MM.1S (cell line): ENCODE measurements at regions not wholly inside any gene's neighbourhood (a gene's known extent, or its start where the extent isn't known, plus 50 kb on each side); places are given as distances from the start of the nearest gene placed in this dataset.
"Not testable (repeated sequence)": the region's sequence is repeated elsewhere in the genome, so short reads cannot be mapped to it uniquely, and the experiment has no call there.

Source experiments
- DNase-seq: peaks from one replicate; pipeline ENCODE4 v3.0.0-alpha.2; 2015
- H2AFZ ChIP-seq: fragments of 300-600 bp; sonication (generic); 2 replicates; pipeline ENCODE4 v1.6.0; 2016; ENCODE audit warnings: antibody characterized with exemption, low read length
- H3F3A ChIP-seq: fragments of 300-600 bp; sonication (generic); 2 replicates; pipeline ENCODE4 v1.6.1; 2016; ENCODE audit warnings: mild to moderate bottlenecking, antibody characterized with exemption, low read length, moderate library complexity, mixed read lengths; ENCODE audit not compliant: insufficient read depth
- H3K27ac ChIP-seq: fragments of 300-600 bp; sonication (generic); 2 replicates; pipeline ENCODE4 v1.5.1; 2016; ENCODE audit warnings: mild to moderate bottlenecking, low read length
- H3K27me3 ChIP-seq: fragments of 300-600 bp; sonication (generic); replicated peaks from 2 replicates; pipeline ENCODE4 v1.6.0; 2016; ENCODE audit warnings: low read length; ENCODE audit not compliant: insufficient read depth
- H3K36me3 ChIP-seq: fragments of 300-600 bp; sonication (generic); replicated peaks from 2 replicates; pipeline ENCODE4 v1.6.1; 2016; ENCODE audit warnings: mild to moderate bottlenecking, low read length, mixed read lengths; ENCODE audit not compliant: insufficient read depth
- H3K4me1 ChIP-seq: fragments of 300-600 bp; sonication (generic); 2 replicates; pipeline ENCODE4 v1.6.1; 2016; ENCODE audit warnings: low read length, mixed read lengths
- H3K4me2 ChIP-seq: fragments of 300-600 bp; sonication (generic); 2 replicates; pipeline ENCODE4 v1.6.0; 2016; ENCODE audit warnings: low read depth, low read length
- H3K4me3 ChIP-seq: fragments of 300-600 bp; sonication (generic); 2 replicates; pipeline ENCODE4 v1.5.1; 2016; ENCODE audit warnings: low read length, mixed read lengths
- H3K79me2 ChIP-seq: fragments of 300-600 bp; sonication (generic); 2 replicates; pipeline ENCODE4 v1.6.1; 2016; ENCODE audit warnings: mixed run types, low read length, mixed read lengths
- H3K9ac ChIP-seq: fragments of 300-600 bp; sonication (generic); 2 replicates; pipeline ENCODE4 v1.6.1; 2016; ENCODE audit warnings: low read length, mixed read lengths
- H3K9me2 ChIP-seq: fragments of 300-600 bp; sonication (generic); replicated peaks from 2 replicates; pipeline ENCODE4 v1.6.1; 2016; ENCODE audit warnings: mild to moderate bottlenecking, low read length, mixed read lengths; ENCODE audit not compliant: insufficient read depth
- H3K9me3 ChIP-seq: fragments of 300-600 bp; sonication (generic); replicated peaks from 2 replicates; pipeline ENCODE4 v1.6.1; 2016; ENCODE audit warnings: mild to moderate bottlenecking, low read length, mixed read lengths; ENCODE audit not compliant: insufficient read depth
- H4K20me1 ChIP-seq: fragments of 300-600 bp; sonication (generic); 2 replicates; pipeline ENCODE4 v1.6.1; 2016; ENCODE audit warnings: mild to moderate bottlenecking, low read length, moderate library complexity, mixed read lengths; ENCODE audit not compliant: insufficient read depth
- CTCF ChIP-seq: fragments of 300-600 bp; sonication (generic); IDR thresholded peaks from 2 replicates; pipeline ENCODE4 v1.5.1; 2016; ENCODE audit warnings: antibody characterized with exemption, low read length, mixed read lengths
- EZH2 ChIP-seq: fragments of 300-600 bp; sonication (generic); optimal IDR thresholded peaks from 2 replicates; pipeline ENCODE3; 2017; ENCODE audit warnings: low read depth, mild to moderate bottlenecking, antibody characterized with exemption, low read length, mixed read lengths
- EZH2phosphoT487 ChIP-seq: fragments of 300-600 bp; sonication (generic); IDR thresholded peaks from 2 replicates; pipeline ENCODE4 v1.6.1; 2018; ENCODE audit warnings: antibody characterized with exemption, low read length

GRCh38 chr17:13417381-13417950 is 184.3 kb downstream of the HS3ST3A1 start:
- H3K4me1 ChIP-seq, result no peaks in the 10 kb centered on the region
- H3F3A ChIP-seq, result no peaks in the 10 kb centered on the region
- no peaks in the 10 kb centered on the region for H3K27me3 ChIP-seq
- no peak overlapping the region for H3K4me3 ChIP-seq
- no peaks in the 10 kb centered on the region for H3K9me3 ChIP-seq
- H3K36me3 ChIP-seq, result no peaks in the 10 kb centered on the region
- no peak overlapping the region for H3K4me2 ChIP-seq
- no peak for TF ChIP-seq CTCF
- no peak for TF ChIP-seq EZH2phosphoT487
- no peak for TF ChIP-seq EZH2
- H3K9ac ChIP-seq, result no peak overlapping the region
- no peaks in the 10 kb centered on the region for H3K9me2 ChIP-seq
- no peaks in the 10 kb centered on the region for H3K79me2 ChIP-seq
- H3K27ac ChIP-seq, result no peak overlapping the region
- no peaks in the 10 kb centered on the region for H4K20me1 ChIP-seq
- H2AFZ ChIP-seq, result no peak overlapping the region
- no peak for DNase-seq

GRCh38 chr17:13416748-13417363 is 184.9 kb downstream of the HS3ST3A1 start:
- H3K4me1 ChIP-seq, result no peaks in the 10 kb centered on the region
- no peaks in the 10 kb centered on the region for H3K27me3 ChIP-seq
- H2AFZ ChIP-seq, result no peak overlapping the region
- no peaks in the 10 kb centered on the region for H3F3A ChIP-seq
- no peaks in the 10 kb centered on the region for H3K9me2 ChIP-seq
- H3K36me3 ChIP-seq, result no peaks in the 10 kb centered on the region
- no peaks in the 10 kb centered on the region for H3K9me3 ChIP-seq
- no peak overlapping the region for H3K4me3 ChIP-seq
- no peak overlapping the region for H3K4me2 ChIP-seq
- H3K27ac ChIP-seq, result no peak overlapping the region
- DNase-seq, result no peak
- no peak overlapping the region for H3K9ac ChIP-seq
- TF ChIP-seq CTCF, result no peak
- no peak for TF ChIP-seq EZH2
- TF ChIP-seq EZH2phosphoT487, result no peak
- H3K79me2 ChIP-seq, result no peaks in the 10 kb centered on the region
- H4K20me1 ChIP-seq, result no peaks in the 10 kb centered on the region

- Histone ChIP-seq H2AFZ (no peak overlapping the region), H3K27ac (no peak overlapping the region), H3K36me3 (no peaks in the 10 kb centered on the region), H3K79me2 (no peaks in the 10 kb centered on the region), H3F3A (no peaks in the 10 kb centered on the region), H3K4me1 (no peaks in the 10 kb centered on the region), H3K9me3 (no peaks in the 10 kb centered on the region), H3K4me3 (no peak overlapping the region), H3K9ac (no peak overlapping the region), H4K20me1 (no peaks in the 10 kb centered on the region), H3K4me2 (no peak overlapping the region), H3K9me2 (no peaks in the 10 kb centered on the region), H3K27me3 (no peaks in the 10 kb centered on the region)
- TF ChIP-seq EZH2phosphoT487, result no peak
- no peak for TF ChIP-seq EZH2
- no peak for TF ChIP-seq CTCF
- no peak for DNase-seq
Observed at GRCh38 chr17:13415871-13416416, 185.8 kb downstream of the HS3ST3A1 start.

DNA sequence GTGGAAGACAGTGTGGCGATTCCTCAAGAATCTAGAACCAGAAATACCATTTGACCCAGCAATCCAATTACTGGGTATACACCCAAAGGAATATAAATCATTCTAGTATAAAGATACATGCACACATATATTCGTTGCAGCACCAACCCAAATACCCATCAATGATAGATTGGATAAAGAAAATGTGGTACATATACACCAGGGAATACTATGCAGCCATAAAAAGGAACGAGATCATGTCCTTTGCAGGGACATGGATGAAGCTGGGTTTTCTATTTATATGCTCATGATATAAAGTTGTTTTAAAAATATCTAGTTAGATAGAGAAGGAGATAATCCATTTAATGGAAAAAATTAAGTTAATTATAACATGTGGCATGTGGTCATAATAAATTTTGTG is 186.5 kb downstream of the HS3ST3A1 start:
- not testable (repeated sequence) for H4K20me1 ChIP-seq, H3K79me2 ChIP-seq, H3K9me3 ChIP-seq, H3K27ac ChIP-seq, H3K4me3 ChIP-seq, H2AFZ ChIP-seq, H3F3A ChIP-seq, H3K9me2 ChIP-seq, DNase-seq, H3K4me2 ChIP-seq, H3K27me3 ChIP-seq, H3K4me1 ChIP-seq, H3K36me3 ChIP-seq, H3K9ac ChIP-seq
